T-cell (primary cell): ENCODE measurements at regions not wholly inside any gene's neighbourhood (a gene's known extent, or its start where the extent isn't known, plus 50 kb on each side); places are given as distances from the start of the nearest gene placed in this dataset.
A peak's percentile ranks its signal among the peaks of the same experiment; 100 is the strongest.

Experiments used
- ATAC-seq, 4 experiments: fragments of 200-7000 bp in 3 of 4; fragments of 150-1000 bp in 1 of 4; cut with Tn5 transposase; replicated peaks in 1 of 4; 1 replicate in 3 of 4; 2 replicates in 1 of 4; pipeline ENCODE4 v1.10.0; 2021; ENCODE audit warnings: moderate library complexity in 3 of 4, mild to moderate bottlenecking in 2 of 4, moderate number of reproducible peaks in 1 of 4
- CTCF ChIA-PET, 2 donors: fragments of 300-600 bp; sonication (Branson Sonifier 250); formaldehyde crosslinking; loops; one replicate each; lab custom pipeline; 2022; ENCODE audit warnings: antibody characterized with exemption in 2 of 2; lab: Charles Lee
- POLR2A ChIA-PET, 2 donors: fragments of 300-600 bp; sonication (Branson Sonifier 250); formaldehyde crosslinking; loops; one replicate each; lab custom pipeline; 2022; ENCODE audit warnings: antibody characterized with exemption in 2 of 2; lab: Charles Lee
- DNase-seq, 35 experiments: peaks; one replicate each; pipeline versions ENCODE4 v3.0.0 to v3.0.0-alpha.2; 2013 to 2023
- H3K27ac ChIP-seq: one replicate; pipeline ENCODE4 v1.5.1; 2013; ENCODE audit warnings: low read length
- H3K27me3 ChIP-seq, 2 experiments: replicated peaks in 1 of 2; 1 replicate in 1 of 2; 2 replicates in 1 of 2; pipeline versions ENCODE4 v1.6.1 to v1.7.0; 2013; ENCODE audit warnings: low read length in 1 of 2, mixed read lengths in 1 of 2; ENCODE audit not compliant: control insufficient read depth in 2 of 2, insufficient read depth in 2 of 2; ENCODE audit errors: extremely low read depth in 1 of 2
- H3K36me3 ChIP-seq, 2 donors: 1 replicate in 1 of 2; 2 replicates in 1 of 2; pipeline versions ENCODE4 v1.6.1 to v1.7.0; 2013; ENCODE audit warnings: low read length in 1 of 2; ENCODE audit not compliant: control insufficient read depth in 2 of 2, insufficient read depth in 1 of 2; ENCODE audit errors: extremely low read depth in 1 of 2
- H3K4me1 ChIP-seq, 2 experiments: 1 replicate in 1 of 2; 2 replicates in 1 of 2; pipeline versions ENCODE4 v1.6.1 to v1.7.0; 2013; ENCODE audit warnings: low read length in 2 of 2, mixed read lengths in 1 of 2; ENCODE audit not compliant: insufficient read depth in 2 of 2, control insufficient read depth in 1 of 2; ENCODE audit errors: extremely low read depth in 1 of 2
- H3K4me3 ChIP-seq, 2 donors: 1 replicate in 1 of 2; 2 replicates in 1 of 2; pipeline versions ENCODE4 v1.5.1 to v1.7.0; 2013; ENCODE audit warnings: mild to moderate bottlenecking in 2 of 2, low read length in 1 of 2, moderate library complexity in 1 of 2; ENCODE audit not compliant: control insufficient read depth in 1 of 2; ENCODE audit errors: extremely low read depth in 1 of 2
- H3K9me3 ChIP-seq: 2 replicates; pipeline ENCODE4 v1.7.0; 2013
- H3K27ac Mint-ChIP-seq, 2 donors: one replicate each; pipeline ENCODE4 v1.8.0; 2020 to 2021; ENCODE audit warnings: mild to moderate bottlenecking in 2 of 2, mixed read lengths in 2 of 2
- H3K27me3 Mint-ChIP-seq, 2 donors: one replicate each; pipeline ENCODE4 v1.8.0; 2021 to 2022; ENCODE audit warnings: mixed read lengths in 2 of 2
- H3K36me3 Mint-ChIP-seq: one replicate; pipeline ENCODE4 v1.8.0; 2021; ENCODE audit warnings: mixed read lengths
- H3K4me1 Mint-ChIP-seq, 3 donors: one replicate each; pipeline ENCODE4 v1.8.0; 2020 to 2022; ENCODE audit warnings: mixed read lengths in 3 of 3, mild to moderate bottlenecking in 1 of 3
- H3K4me3 Mint-ChIP-seq, 3 donors: one replicate each; pipeline ENCODE4 v1.8.0; 2020 to 2022; ENCODE audit warnings: mild to moderate bottlenecking in 3 of 3, mixed read lengths in 3 of 3, moderate library complexity in 3 of 3
- H3K9me3 Mint-ChIP-seq, 3 donors: one replicate each; pipeline ENCODE4 v1.8.0; 2020 to 2022; ENCODE audit warnings: mixed read lengths in 3 of 3
- WGBS: methylation state at CpG from one replicate; pipeline ENCODE4 v1.1.5; 2013; ENCODE audit warnings: missing lambda C conversion rate; ENCODE audit not compliant: insufficient coverage; 5-methylcytosine and 5-hydroxymethylcytosine counted together

- H3K36me3 ChIP-seq = no peaks in the 10 kb centered on the region
- no peak overlapping the region for H3K4me3 Mint-ChIP-seq
- no peak overlapping the region for H3K27ac Mint-ChIP-seq
- H3K4me1 ChIP-seq = no peaks in the 10 kb centered on the region
- ATAC-seq (peak in 1 of 4 experiments; percentile 13), DNase-seq (no peak)
- H3K27me3 ChIP-seq = no peaks in the 10 kb centered on the region
- peaks cover 0 to 3% of the 10 kb centered on the region in 2 donors for H3K27me3 Mint-ChIP-seq
- no peak overlapping the region for H3K27ac ChIP-seq
- whole genome bisulfite sequencing = 91% methylated on average over 9 of the region's 9 CpGs
- CTCF ChIA-PET = no interaction called here
- no peaks in the 10 kb centered on the region for H3K36me3 Mint-ChIP-seq
- no peak overlapping the region for H3K4me3 ChIP-seq
- peaks cover 0 to 7% (median 0%) of the 10 kb centered on the region in 3 donors for H3K4me1 Mint-ChIP-seq
- no peaks in the 10 kb centered on the region for H3K9me3 Mint-ChIP-seq
- no peaks in the 10 kb centered on the region for H3K9me3 ChIP-seq
- POLR2A ChIA-PET = no interaction called here
Observed at GRCh38 chr16:59181821-59182420, 447.8 kb upstream of the GOT2 start.

- H3K36me3 ChIP-seq = no peaks in the 10 kb centered on the region
- CTCF ChIA-PET = no interaction called here
- no peaks in the 10 kb centered on the region for H3K36me3 Mint-ChIP-seq
- no CpG with 5 or more reads among the region's 1 CpG for WGBS
- H3K4me1 Mint-ChIP-seq = peaks cover 0 to 7% (median 0%) of the 10 kb centered on the region in 3 donors
- no peaks in the 10 kb centered on the region for H3K4me1 ChIP-seq
- H3K4me3 ChIP-seq = no peak overlapping the region
- no peak for ATAC-seq
- H3K27ac Mint-ChIP-seq = no peak overlapping the region
- DNase-seq = no peak
- H3K9me3 Mint-ChIP-seq = no peaks in the 10 kb centered on the region
- H3K27me3 ChIP-seq = no peaks in the 10 kb centered on the region
- H3K9me3 ChIP-seq = no peaks in the 10 kb centered on the region
- H3K4me3 Mint-ChIP-seq = no peak overlapping the region
- POLR2A ChIA-PET = no interaction called here
- H3K27me3 Mint-ChIP-seq = peaks cover 0 to 3% of the 10 kb centered on the region in 2 donors
- H3K27ac ChIP-seq = no peak overlapping the region
Observed at GRCh38 chr16:59180083-59180476, 446.0 kb upstream of the GOT2 start.

GRCh38 chr16:59179446-59180082, 445.4 kb upstream of the GOT2 start:
- DNase-seq = no peak
- peaks cover 0 to 7% (median 0%) of the 10 kb centered on the region in 3 donors for H3K4me1 Mint-ChIP-seq
- H3K9me3 ChIP-seq = no peaks in the 10 kb centered on the region
- H3K36me3 ChIP-seq = no peaks in the 10 kb centered on the region
- no peaks in the 10 kb centered on the region for H3K9me3 Mint-ChIP-seq
- ChIA-PET CTCF (no interaction called here), POLR2A (no interaction called here)
- no peak overlapping the region for H3K27ac Mint-ChIP-seq
- H3K4me1 ChIP-seq = no peaks in the 10 kb centered on the region
- H3K27me3 ChIP-seq = no peaks in the 10 kb centered on the region
- H3K27me3 Mint-ChIP-seq = peaks cover 0 to 3% of the 10 kb centered on the region in 2 donors
- no peaks in the 10 kb centered on the region for H3K36me3 Mint-ChIP-seq
- H3K27ac ChIP-seq = no peak overlapping the region
- no peak overlapping the region for H3K4me3 Mint-ChIP-seq
- H3K4me3 ChIP-seq = no peak overlapping the region
- no CpG with 5 or more reads among the region's 3 CpGs for WGBS
- no peak for ATAC-seq

GRCh38 chr16:59173408-59173831, 439.3 kb upstream of the GOT2 start:
- WGBS = no CpG with 5 or more reads among the region's 3 CpGs
- Histone ChIP-seq H3K27me3 (no peaks in the 10 kb centered on the region), H3K27ac (no peak overlapping the region), H3K9me3 (no peaks in the 10 kb centered on the region), H3K4me3 (no peak overlapping the region), H3K4me1 (no peaks in the 10 kb centered on the region), H3K36me3 (no peaks in the 10 kb centered on the region)
- no peaks in the 10 kb centered on the region for H3K36me3 Mint-ChIP-seq
- H3K4me1 Mint-ChIP-seq = no peaks in the 10 kb centered on the region
- CTCF ChIA-PET = no interaction called here
- ATAC-seq (no peak), DNase-seq (no peak)
- no peak overlapping the region for H3K27ac Mint-ChIP-seq
- POLR2A ChIA-PET = no interaction called here
- H3K4me3 Mint-ChIP-seq = no peak overlapping the region
- H3K27me3 Mint-ChIP-seq = peaks cover 0 to 3% of the 10 kb centered on the region in 2 donors
- H3K9me3 Mint-ChIP-seq = no peaks in the 10 kb centered on the region

DNA sequence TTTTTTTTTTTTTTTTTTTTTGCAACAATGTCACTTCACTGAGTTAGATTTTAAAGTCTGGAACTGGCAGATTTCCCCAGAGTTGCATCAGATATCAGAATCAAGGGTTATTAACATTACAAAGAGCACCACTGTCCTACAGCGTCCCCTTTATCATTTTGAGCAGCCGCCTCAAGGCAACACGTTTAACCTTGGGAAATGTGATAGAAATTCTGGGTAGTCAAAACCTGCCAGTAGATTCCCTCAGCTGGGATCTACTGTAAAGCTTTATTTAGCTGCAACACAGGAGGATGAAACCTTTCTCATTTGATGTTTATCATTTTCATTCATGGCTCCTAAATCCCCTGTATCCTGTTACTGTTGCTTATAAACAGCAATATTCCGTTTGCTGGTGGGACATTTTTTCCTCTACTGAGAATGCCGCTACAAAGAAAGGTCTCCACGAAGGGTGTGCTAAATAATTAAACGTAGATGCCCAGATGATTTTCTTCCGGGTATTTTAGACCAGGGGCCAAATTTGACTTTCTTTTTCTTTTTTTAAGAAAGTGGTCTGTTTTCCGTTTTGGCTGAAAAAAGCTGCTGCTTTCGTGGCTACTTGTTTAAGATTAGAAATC, 436.1 kb upstream of the GOT2 start:
- ATAC-seq (no peak), DNase-seq (no peak)
- no peaks in the 10 kb centered on the region for H3K9me3 ChIP-seq
- H3K27me3 Mint-ChIP-seq = peaks cover 0 to 3% of the 10 kb centered on the region in 2 donors
- H3K27ac ChIP-seq = no peak overlapping the region
- POLR2A ChIA-PET = no interaction called here
- H3K9me3 Mint-ChIP-seq = peaks cover 0 to 3% (median 0%) of the 10 kb centered on the region in 3 donors
- CTCF ChIA-PET = no interaction called here
- no peaks in the 10 kb centered on the region for H3K4me1 Mint-ChIP-seq
- no peak overlapping the region for H3K4me3 Mint-ChIP-seq
- no peak overlapping the region for H3K4me3 ChIP-seq
- no peak overlapping the region for H3K27ac Mint-ChIP-seq
- no peaks in the 10 kb centered on the region for H3K36me3 Mint-ChIP-seq
- H3K4me1 ChIP-seq = no peaks in the 10 kb centered on the region
- H3K36me3 ChIP-seq = no peaks in the 10 kb centered on the region
- 63% methylated on average over 2 of the region's 10 CpGs for WGBS
- no peaks in the 10 kb centered on the region for H3K27me3 ChIP-seq

GRCh38 chr16:59169168-59169567, 435.1 kb upstream of the GOT2 start:
- no peaks in the 10 kb centered on the region for H3K36me3 Mint-ChIP-seq
- POLR2A ChIA-PET = interaction anchor here in 1 of 2 donors (0.6 kb wide), 1 partner anchor 212 kb away, joined by 3 read pairs; no protein-coding TSS in a partner anchor
- CTCF ChIA-PET = no interaction called here
- no peak overlapping the region for H3K27ac ChIP-seq
- no peak overlapping the region for H3K4me3 Mint-ChIP-seq
- ATAC-seq = no peak
- no peaks in the 10 kb centered on the region for H3K4me1 ChIP-seq
- no peaks in the 10 kb centered on the region for H3K9me3 ChIP-seq
- DNase-seq = no peak
- H3K4me1 Mint-ChIP-seq = no peaks in the 10 kb centered on the region
- 88% methylated on average over 2 of the region's 4 CpGs for WGBS
- H3K27me3 Mint-ChIP-seq = peaks cover 0 to 3% of the 10 kb centered on the region in 2 donors
- no peaks in the 10 kb centered on the region for H3K27me3 ChIP-seq
- no peaks in the 10 kb centered on the region for H3K36me3 ChIP-seq
- peaks cover 0 to 3% (median 0%) of the 10 kb centered on the region in 3 donors for H3K9me3 Mint-ChIP-seq
- H3K4me3 ChIP-seq = no peak overlapping the region
- H3K27ac Mint-ChIP-seq = no peak overlapping the region
